ENCODE measurements at regions not wholly inside any gene's neighbourhood (a gene's known extent, or its start where the extent isn't known, plus 50 kb on each side); places are given as distances from the start of the nearest gene placed in this dataset.

DNA sequence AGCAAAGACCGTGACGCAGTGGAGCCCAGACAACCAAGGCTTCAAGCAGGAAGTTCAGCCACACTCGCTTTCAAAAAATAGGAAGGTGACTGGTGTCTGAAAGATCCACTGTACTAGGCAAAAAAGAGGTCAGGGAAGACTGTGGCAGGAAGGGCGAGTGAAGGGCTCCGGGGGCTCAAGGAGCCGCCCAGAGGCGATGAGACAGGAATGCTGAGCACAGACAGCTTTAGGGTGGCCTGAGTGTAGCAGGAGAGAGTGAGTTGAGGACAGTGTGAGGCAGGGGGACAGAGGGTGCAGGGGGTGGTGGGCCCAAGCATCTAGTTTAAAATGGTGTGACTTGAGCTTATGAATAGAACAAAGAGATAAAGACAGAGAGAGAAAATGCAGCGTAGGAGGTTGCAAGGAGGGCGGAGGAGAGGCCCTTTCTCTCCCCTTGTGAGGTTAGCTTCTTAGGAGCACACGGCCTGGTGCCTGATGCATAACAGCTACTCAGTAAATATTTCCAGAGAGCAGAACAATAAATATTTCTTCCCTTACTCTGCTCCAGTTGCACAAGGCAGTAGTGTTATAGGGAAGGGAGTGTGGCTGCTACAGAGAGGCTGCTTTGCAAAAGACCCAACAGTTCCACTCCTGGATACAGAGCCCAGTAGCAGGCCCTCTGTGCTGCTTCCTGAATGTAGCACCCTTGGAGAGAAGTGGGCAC lies 789.7 kb upstream of the RAB6C start:
- no peaks in the 10 kb centered on the region for H3K79me2 ChIP-seq (ENCODE audit: low read length)
- no peak for DNase-seq
- H3K36me3 ChIP-seq (ENCODE audit: low read depth, low read length) = no peaks in the 10 kb centered on the region
- no peaks in the 10 kb centered on the region for H3K4me1 ChIP-seq (ENCODE audit: insufficient read depth, low read length)
- H4K20me1 ChIP-seq (ENCODE audit: low read length) = no peaks in the 10 kb centered on the region
- no TSS peak for BruUV-seq (replicated peaks)
- no peaks in the 10 kb centered on the region for H3K9me2 ChIP-seq (replicated peaks; ENCODE audit: low read length)
- H3K9me3 ChIP-seq (ENCODE audit: low read length) = no peaks in the 10 kb centered on the region
- ATAC-seq = no peak
- H3K9ac ChIP-seq (ENCODE audit: low read length) = no peak overlapping the region
- peaks cover 21% of the 10 kb centered on the region for H3K27me3 ChIP-seq (ENCODE audit: low read length)
- no peaks in the 10 kb centered on the region for H3F3A ChIP-seq (ENCODE audit: low read length, unreplicated experiment)
- no peak overlapping the region for H3K4me2 ChIP-seq (ENCODE audit: low read length)
- no peak overlapping the region for H3K4me3 ChIP-seq (ENCODE audit: low read length)
- no peak overlapping the region for H3K27ac ChIP-seq (ENCODE audit: low read length)
- H2AFZ ChIP-seq (ENCODE audit: low read length) = no peak overlapping the region
- TF ChIP-seq EZH2 (IDR thresholded peaks at IDR 0.05; ENCODE audit: low read length, unreplicated experiment) (no peak), EZH2phosphoT487 (IDR thresholded peaks at IDR 0.05; ENCODE audit: borderline replicate concordance, low read length) (no peak)
- TF ChIP-seq, protein P1, sequence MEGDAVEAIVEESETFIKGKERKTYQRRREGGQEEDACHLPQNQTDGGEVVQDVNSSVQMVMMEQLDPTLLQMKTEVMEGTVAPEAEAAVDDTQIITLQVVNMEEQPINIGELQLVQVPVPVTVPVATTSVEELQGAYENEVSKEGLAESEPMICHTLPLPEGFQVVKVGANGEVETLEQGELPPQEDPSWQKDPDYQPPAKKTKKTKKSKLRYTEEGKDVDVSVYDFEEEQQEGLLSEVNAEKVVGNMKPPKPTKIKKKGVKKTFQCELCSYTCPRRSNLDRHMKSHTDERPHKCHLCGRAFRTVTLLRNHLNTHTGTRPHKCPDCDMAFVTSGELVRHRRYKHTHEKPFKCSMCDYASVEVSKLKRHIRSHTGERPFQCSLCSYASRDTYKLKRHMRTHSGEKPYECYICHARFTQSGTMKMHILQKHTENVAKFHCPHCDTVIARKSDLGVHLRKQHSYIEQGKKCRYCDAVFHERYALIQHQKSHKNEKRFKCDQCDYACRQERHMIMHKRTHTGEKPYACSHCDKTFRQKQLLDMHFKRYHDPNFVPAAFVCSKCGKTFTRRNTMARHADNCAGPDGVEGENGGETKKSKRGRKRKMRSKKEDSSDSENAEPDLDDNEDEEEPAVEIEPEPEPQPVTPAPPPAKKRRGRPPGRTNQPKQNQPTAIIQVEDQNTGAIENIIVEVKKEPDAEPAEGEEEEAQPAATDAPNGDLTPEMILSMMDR (conservative IDR thresholded peaks at IDR 0.05; ENCODE audit: low read depth, low read length) = no peak
- ChIA-PET CTCF (no interaction called here), POLR2A (ENCODE audit: unreplicated experiment) (no interaction called here)
- intact Hi-C loops (cut with micrococcal nuclease) = no loop called here

DNA sequence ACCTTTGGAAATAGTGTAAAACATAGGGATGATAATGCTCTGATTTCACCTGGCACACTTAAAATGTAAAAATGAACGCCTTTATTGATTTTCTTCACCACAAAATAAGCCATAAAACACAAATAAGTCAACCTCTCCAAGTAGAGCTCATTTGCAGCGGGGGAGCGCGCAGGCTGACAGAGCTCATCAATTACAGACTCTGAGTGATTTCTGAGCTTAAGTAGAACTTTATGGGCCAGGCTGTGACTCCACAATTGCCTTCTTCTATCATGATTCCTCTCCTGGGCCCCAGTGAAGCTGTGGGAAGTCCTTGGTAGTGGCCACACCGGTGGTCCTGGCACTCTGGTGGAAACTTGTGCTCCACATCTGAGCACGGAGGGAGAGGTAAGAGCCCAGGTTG lies 789.0 kb upstream of the RAB6C start:
- H3K79me2 ChIP-seq (ENCODE audit: low read length) = no peaks in the 10 kb centered on the region
- no peak overlapping the region for H3K4me3 ChIP-seq (ENCODE audit: low read length)
- no peak overlapping the region for H3K4me2 ChIP-seq (ENCODE audit: low read length)
- peaks cover 19% of the 10 kb centered on the region for H3K27me3 ChIP-seq (ENCODE audit: low read length)
- H2AFZ ChIP-seq (ENCODE audit: low read length) = no peak overlapping the region
- TF ChIP-seq EZH2phosphoT487 (IDR thresholded peaks at IDR 0.05; ENCODE audit: borderline replicate concordance, low read length) = no peak
- TF ChIP-seq, protein P1 (conservative IDR thresholded peaks at IDR 0.05; ENCODE audit: low read depth, low read length) = no peak
- TF ChIP-seq EZH2 (IDR thresholded peaks at IDR 0.05; ENCODE audit: low read length, unreplicated experiment) = no peak
- no TSS peak for BruUV-seq (replicated peaks)
- H3F3A ChIP-seq (ENCODE audit: low read length, unreplicated experiment) = no peaks in the 10 kb centered on the region
- ChIA-PET POLR2A (ENCODE audit: unreplicated experiment) (no interaction called here), CTCF (no interaction called here)
- no peak overlapping the region for H3K9ac ChIP-seq (ENCODE audit: low read length)
- H3K27ac ChIP-seq (ENCODE audit: low read length) = no peak overlapping the region
- no peaks in the 10 kb centered on the region for H3K36me3 ChIP-seq (ENCODE audit: low read depth, low read length)
- no peaks in the 10 kb centered on the region for H4K20me1 ChIP-seq (ENCODE audit: low read length)
- H3K4me1 ChIP-seq (ENCODE audit: insufficient read depth, low read length) = no peaks in the 10 kb centered on the region
- no peak for DNase-seq
- no peaks in the 10 kb centered on the region for H3K9me2 ChIP-seq (replicated peaks; ENCODE audit: low read length)
- H3K9me3 ChIP-seq (ENCODE audit: low read length) = no peaks in the 10 kb centered on the region
- ATAC-seq = no peak
- intact Hi-C loops (cut with micrococcal nuclease) = no loop called here

DNA sequence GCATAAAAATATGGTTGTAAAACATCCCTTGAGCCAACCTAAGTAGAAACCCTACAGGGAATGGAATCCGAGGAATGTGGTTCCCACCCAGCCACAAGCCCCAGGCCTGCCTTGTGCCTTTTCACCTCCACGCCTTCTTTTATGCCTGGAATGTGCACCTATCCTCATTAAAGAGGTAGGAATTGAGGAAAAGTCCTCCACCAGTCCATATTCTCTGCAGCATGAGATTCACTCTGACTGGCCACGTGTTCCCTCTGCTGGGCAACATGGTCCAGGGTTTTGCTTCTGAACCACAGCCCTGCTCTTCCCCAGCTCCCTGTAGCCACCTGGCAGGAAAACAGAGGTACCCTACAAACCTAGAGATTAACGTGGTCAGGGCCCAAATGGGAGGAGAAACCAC lies 787.9 kb upstream of the RAB6C start:
- Histone ChIP-seq H3K9me3 (ENCODE audit: low read length) (no peaks in the 10 kb centered on the region), H3K79me2 (ENCODE audit: low read length) (no peaks in the 10 kb centered on the region), H2AFZ (ENCODE audit: low read length) (no peak overlapping the region), H3F3A (ENCODE audit: low read length, unreplicated experiment) (no peaks in the 10 kb centered on the region), H3K36me3 (ENCODE audit: low read depth, low read length) (no peaks in the 10 kb centered on the region), H3K27ac (ENCODE audit: low read length) (no peak overlapping the region), H3K4me1 (ENCODE audit: insufficient read depth, low read length) (no peaks in the 10 kb centered on the region), H4K20me1 (ENCODE audit: low read length) (no peaks in the 10 kb centered on the region), H3K4me3 (ENCODE audit: low read length) (no peak overlapping the region), H3K4me2 (ENCODE audit: low read length) (no peak overlapping the region), H3K27me3 (ENCODE audit: low read length) (peaks cover 18% of the 10 kb centered on the region), H3K9ac (ENCODE audit: low read length) (no peak overlapping the region), H3K9me2 (replicated peaks; ENCODE audit: low read length) (no peaks in the 10 kb centered on the region)
- BruUV-seq (replicated peaks) = no TSS peak
- TF ChIP-seq EZH2 (IDR thresholded peaks at IDR 0.05; ENCODE audit: low read length, unreplicated experiment) (no peak), EZH2phosphoT487 (IDR thresholded peaks at IDR 0.05; ENCODE audit: borderline replicate concordance, low read length) (no peak)
- TF ChIP-seq, protein P1 (conservative IDR thresholded peaks at IDR 0.05; ENCODE audit: low read depth, low read length) = no peak
- intact Hi-C loops (cut with micrococcal nuclease) = no loop called here
- POLR2A ChIA-PET (ENCODE audit: unreplicated experiment) = no interaction called here
- CTCF ChIA-PET = no interaction called here
- DNase-seq (no peak), ATAC-seq (no peak)
